K562 (cell line): ENCODE measurements at regions not wholly inside any gene's neighbourhood (a gene's known extent, or its start where the extent isn't known, plus 50 kb on each side); places are given as distances from the start of the nearest gene placed in this dataset.

Source experiments
- ATAC-seq: fragments of 200-7000 bp; cut with Tn5 transposase; 3 replicates; pipeline ENCODE4 v1.9.1; 2020; ENCODE audit warnings: moderate library complexity
- BruUV-seq: library from RNA; stranded (reverse); fragments of 400-500 nt; replicated peaks from 2 replicates; lab custom pipeline; 2021; lab: Mats Ljungman, UMichigan
- CTCF ChIA-PET: fragments of 300-600 bp; formaldehyde crosslinking; extraction: SDS; loops from one replicate; lab custom pipeline; 2021; ENCODE audit warnings: low intra/inter-chr PET ratio; lab: Yijun Ruan, JAX
- POLR2A ChIA-PET: fragments of 300-600, 350-650 bp; sonication (Branson Sonifier 250); formaldehyde crosslinking; extraction: SDS; loops from one replicate; lab custom pipeline; 2021; ENCODE audit warnings: antibody characterized with exemption, inconsistent platforms; lab: Yijun Ruan, JAX
- DNase-seq, 4 experiments: peaks; one replicate each; pipeline versions ENCODE4 v3.0.0 to v3.0.0-alpha.2; 2011 to 2018; ENCODE audit warnings: low spot score in 3 of 4, mixed read lengths in 3 of 4; ENCODE audit errors: extremely low read depth in 1 of 4
- FAIRE-seq: peaks from 2 replicates; lab custom pipeline; 2011; peaks lifted over from hg19 to GRCh38; lab: Jason Lieb, UNC
- H2AFZ ChIP-seq: 2 replicates; pipeline ENCODE4 v1.6.0; 2011; ENCODE audit warnings: low read depth, low read length, control low read depth, inconsistent platforms
- H3K27ac ChIP-seq: fragments of 200-600 bp; 3 replicates; pipeline ENCODE4 v1.8.0; 2011; ENCODE audit warnings: low read depth, mild to moderate bottlenecking, control low read depth, inconsistent platforms, low read length, moderate library complexity, mixed read lengths; ENCODE audit errors: extremely low read depth
- H3K27me3 ChIP-seq, 2 experiments: fragments of 300-600 bp in 1 of 2; 2 replicates in 1 of 2; 3 replicates in 1 of 2; pipeline versions ENCODE4 v1.6.0 to v1.8.0; 2011; ENCODE audit warnings: inconsistent platforms in 2 of 2, low read length in 2 of 2, mild to moderate bottlenecking in 1 of 2, mixed read lengths in 1 of 2, moderate library complexity in 1 of 2; ENCODE audit not compliant: control insufficient read depth in 2 of 2, insufficient read depth in 2 of 2
- H3K36me3 ChIP-seq: fragments of 300-600 bp; 3 replicates; pipeline ENCODE4 v1.8.0; 2011; ENCODE audit warnings: mild to moderate bottlenecking, low read length, inconsistent platforms; ENCODE audit not compliant: control insufficient read depth, insufficient read depth
- H3K4me1 ChIP-seq, 2 experiments: fragments of 200-600 bp in 1 of 2; replicated peaks in 1 of 2; 2 replicates in 1 of 2; 3 replicates in 1 of 2; pipeline versions ENCODE4 v1.5.1 to v1.8.0; 2011; ENCODE audit warnings: inconsistent platforms in 2 of 2, low read length in 2 of 2, mild to moderate bottlenecking in 1 of 2, mixed read lengths in 1 of 2, moderate library complexity in 1 of 2; ENCODE audit not compliant: control insufficient read depth in 2 of 2, insufficient read depth in 2 of 2
- H3K4me2 ChIP-seq: 2 replicates; pipeline ENCODE4 v1.6.1; 2011; ENCODE audit warnings: low read length, control low read depth, inconsistent platforms, mixed read lengths; ENCODE audit not compliant: insufficient read depth
- H3K4me3 ChIP-seq: fragments of 200-600 bp; sonication (generic), shearing (Covaris generic); 2 replicates; pipeline ENCODE4 v1.5.1; 2016; ENCODE audit warnings: control low read depth, inconsistent platforms
- H3K79me2 ChIP-seq: fragments of 200-600 bp; 3 replicates; pipeline ENCODE4 v1.8.0; 2011; ENCODE audit warnings: low read length, inconsistent platforms; ENCODE audit not compliant: control insufficient read depth, insufficient read depth
- H3K9ac ChIP-seq, 2 experiments: 2 replicates each; pipeline versions ENCODE4 v1.6.0 to v1.6.1; 2011; ENCODE audit warnings: low read depth in 2 of 2, low read length in 2 of 2, control low read depth in 1 of 2, inconsistent platforms in 1 of 2, mild to moderate bottlenecking in 1 of 2, mixed read lengths in 1 of 2; ENCODE audit not compliant: insufficient read depth in 1 of 2
- H3K9me1 ChIP-seq: one replicate; pipeline ENCODE4 v1.6.0; 2011; ENCODE audit warnings: inconsistent platforms, mild to moderate bottlenecking, low read length, moderate library complexity; ENCODE audit not compliant: control insufficient read depth, insufficient read depth
- H3K9me3 ChIP-seq: replicated peaks from 2 replicates; pipeline ENCODE4 v1.5.1; 2011; ENCODE audit warnings: low read depth, low read length, inconsistent platforms; ENCODE audit not compliant: control insufficient read depth, insufficient read depth
- H4K20me1 ChIP-seq: replicated peaks from 2 replicates; pipeline ENCODE4 v1.6.1; 2011; ENCODE audit warnings: low read length, inconsistent platforms, mixed read lengths; ENCODE audit not compliant: control insufficient read depth, insufficient read depth
- BRD9 ChIP-seq: fragments of 450-650 bp; IDR thresholded peaks from 2 replicates; pipeline ENCODE4 v1.6.1; 2018; ENCODE audit warnings: low read depth; ENCODE audit not compliant: partially characterized antibody
- CBX3 ChIP-seq, 2 experiments: IDR thresholded peaks; 1 replicate in 1 of 2; 2 replicates in 1 of 2; pipeline ENCODE4 v1.6.1; 2012; ENCODE audit warnings: inconsistent platforms in 2 of 2, low read length in 2 of 2, borderline replicate concordance in 1 of 2, control low read depth in 1 of 2
- HNRNPLL ChIP-seq: fragments of 200-400 bp; formaldehyde crosslinking; IDR thresholded peaks from 2 replicates; pipeline ENCODE4 v1.6.1; 2017; ENCODE audit warnings: low read length, low read depth, mild to moderate bottlenecking; ENCODE audit not compliant: poor library complexity, severe bottlenecking
- HNRNPUL1 ChIP-seq: fragments of 200-400 bp; formaldehyde crosslinking; IDR thresholded peaks from 2 replicates; pipeline ENCODE4 v1.6.1; 2017; ENCODE audit warnings: low read length
- HSF4 ChIP-seq: fragments of 250-450 bp; sonication (Bioruptor Pico); IDR thresholded peaks from 2 replicates; pipeline ENCODE4 v2.1.2; 2022; ENCODE audit warnings: mild to moderate bottlenecking, moderate library complexity, borderline replicate concordance
- MEIS2 ChIP-seq: fragments of 450-650 bp; IDR thresholded peaks from 2 replicates; pipeline ENCODE4 v1.6.1; 2014; ENCODE audit warnings: mild to moderate bottlenecking; ENCODE audit not compliant: partially characterized antibody
- PRDM10 ChIP-seq: fragments of 450-650 bp; IDR thresholded peaks from 2 replicates; pipeline ENCODE4 v1.6.1; 2018; ENCODE audit not compliant: partially characterized antibody
- SRSF1 ChIP-seq: fragments of 200-400 bp; formaldehyde crosslinking; IDR thresholded peaks from 2 replicates; pipeline ENCODE4 v1.6.1; 2017; ENCODE audit warnings: mild to moderate bottlenecking, low read depth, low read length, moderate library complexity
- TFE3 ChIP-seq: fragments of 450-650 bp; formaldehyde crosslinking; IDR thresholded peaks from 2 replicates; pipeline ENCODE4 v1.4.0; 2020; ENCODE audit warnings: mild to moderate bottlenecking, mixed read lengths
- ZNF316 ChIP-seq: fragments of 450-650 bp; IDR thresholded peaks from 2 replicates; pipeline ENCODE4 v1.6.1; 2016
- WGBS: fragments of 100-300 bp; shearing (Covaris generic); methylation state at CpG from one replicate; pipeline ENCODE4 v1.1.6; 2016; ENCODE audit warnings: low coverage, mixed read lengths; ENCODE audit not compliant: insufficient coverage; ENCODE audit errors: missing lambda C conversion rate; 5-methylcytosine and 5-hydroxymethylcytosine counted together
- in situ Hi-C: fragments of 300-500 bp; cut with MboI; formaldehyde crosslinking; loops from 4 replicates; pipeline ENCODE4 v1.15.0; 2018; ENCODE audit warnings: inconsistent platforms, mixed read lengths
- intact Hi-C: fragments of 100-400 bp; cut with micrococcal nuclease; formaldehyde crosslinking; loops from 2 replicates; pipeline ENCODE4 v1.14.2; 2022
- TF ChIP-seq, protein P1 (sequence below): sonication (generic); formaldehyde crosslinking; IDR thresholded peaks from 2 replicates; pipeline ENCODE4 v1.8.0; 2022; ENCODE audit warnings: missing genetic modification reagents, mild to moderate bottlenecking, moderate library complexity, borderline replicate concordance

GRCh38 chr6:25127076-25127837, 151.9 kb upstream of the CARMIL1 start (continued):
- TF ChIP-seq ZNF316 (no peak), HSF4 (CRISPR knock-in tag) (no peak), TFE3 (CRISPR knock-in tag) (no peak), HNRNPUL1 (no peak), HNRNPLL (no peak), MEIS2 (no peak), SRSF1 (no peak)
- TF ChIP-seq, protein P1, sequence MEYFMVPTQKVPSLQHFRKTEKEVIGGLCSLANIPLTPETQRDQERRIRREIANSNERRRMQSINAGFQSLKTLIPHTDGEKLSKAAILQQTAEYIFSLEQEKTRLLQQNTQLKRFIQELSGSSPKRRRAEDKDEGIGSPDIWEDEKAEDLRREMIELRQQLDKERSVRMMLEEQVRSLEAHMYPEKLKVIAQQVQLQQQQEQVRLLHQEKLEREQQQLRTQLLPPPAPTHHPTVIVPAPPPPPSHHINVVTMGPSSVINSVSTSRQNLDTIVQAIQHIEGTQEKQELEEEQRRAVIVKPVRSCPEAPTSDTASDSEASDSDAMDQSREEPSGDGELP (CRISPR knock-in tag), result no peak
- TF ChIP-seq, all 486 proteins: peak for 0

DNA sequence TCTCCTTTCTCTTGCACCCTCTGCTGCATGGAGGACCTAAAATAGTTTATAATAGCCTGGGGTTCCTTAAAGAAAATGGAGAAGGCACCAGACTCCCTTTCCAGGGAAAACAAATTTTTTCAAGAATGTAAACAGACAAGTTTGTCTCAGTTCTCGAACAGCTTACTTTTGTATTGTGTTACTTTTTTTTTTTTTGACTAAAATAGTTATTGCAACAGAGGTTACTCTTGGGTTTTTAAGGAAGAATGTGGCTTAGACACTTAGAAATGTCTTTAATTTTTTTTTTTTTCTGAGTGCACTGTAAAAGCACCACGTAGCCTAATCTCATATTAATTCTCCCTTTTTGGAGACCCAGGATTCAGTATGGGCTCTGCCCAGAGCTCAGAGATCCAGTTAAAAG, 148.7 kb upstream of the CARMIL1 start:
- H2AFZ ChIP-seq, result no peak overlapping the region
- no peak for FAIRE-seq
- no TSS peak for BruUV-seq
- no peaks in the 10 kb centered on the region for H3K27me3 ChIP-seq
- ChIA-PET POLR2A (no interaction called here), CTCF (no interaction called here)
- intact Hi-C loops, result no loop called here
- no peak overlapping the region for H3K4me3 ChIP-seq
- H3K4me1 ChIP-seq, result no peaks in the 10 kb centered on the region
- no peak overlapping the region for H3K9ac ChIP-seq
- DNase-seq, result no peak
- no peaks in the 10 kb centered on the region for H4K20me1 ChIP-seq
- H3K36me3 ChIP-seq, result no peaks in the 10 kb centered on the region
- WGBS, result 4% methylated on average over 2 of the region's 2 CpGs
- no peak overlapping the region for H3K27ac ChIP-seq
- in situ Hi-C loops, result no loop called here
- H3K79me2 ChIP-seq, result no peaks in the 10 kb centered on the region
- no peaks in the 10 kb centered on the region for H3K9me1 ChIP-seq
- H3K4me2 ChIP-seq, result no peak overlapping the region
- no peak for ATAC-seq
- no peaks in the 10 kb centered on the region for H3K9me3 ChIP-seq
- TF ChIP-seq CBX3 (IDR thresholded peaks at IDR 0.05; ENCODE audit: borderline replicate concordance in 1 of 2, low read length in 2 of 2), result no peak
- no peak for TF ChIP-seq BRD9
- no peak for TF ChIP-seq PRDM10
